ENCODE measurements at regions not wholly inside any gene's neighbourhood (a gene's known extent, or its start where the extent isn't known, plus 50 kb on each side); places are given as distances from the start of the nearest gene placed in this dataset.

DNA sequence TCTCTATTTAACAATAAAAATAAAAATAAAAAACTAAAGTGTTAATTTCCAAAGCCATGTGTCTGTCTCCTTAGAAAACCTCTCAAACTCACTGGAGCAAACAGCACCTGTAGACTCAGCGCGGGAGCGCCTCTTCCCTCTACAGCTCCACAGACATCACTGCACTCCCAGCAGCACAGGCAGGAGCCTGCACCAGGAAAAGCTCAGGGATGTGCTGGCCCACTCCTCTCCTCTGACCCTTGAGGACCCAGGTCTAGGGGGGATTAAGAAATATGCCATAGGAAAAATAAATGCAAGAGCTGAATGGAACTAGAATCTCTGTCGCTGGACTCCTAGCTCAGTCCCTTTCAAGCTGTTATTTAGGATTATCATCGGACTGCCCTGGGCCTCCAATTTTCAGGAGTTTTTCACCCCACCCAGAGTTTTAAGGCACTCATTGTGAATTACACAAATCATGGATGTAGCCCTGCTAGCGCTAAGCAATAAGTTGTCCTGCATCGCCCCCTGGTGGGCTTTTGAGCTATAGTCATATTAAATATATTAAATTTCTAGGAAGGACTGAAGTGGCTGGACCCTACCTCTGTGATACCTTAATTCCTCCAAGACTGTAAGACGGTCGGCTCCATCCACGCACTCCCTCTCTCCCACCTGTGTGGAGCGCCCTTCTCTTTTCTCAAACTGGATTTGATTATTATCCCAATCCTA lies 333.9 kb downstream of the UQCRFS1 start:
- Histone ChIP-seq H3K4me1 (no peaks in the 10 kb centered on the region), H3K4me3 (no peak overlapping the region), H3K9me3 (no peaks in the 10 kb centered on the region), H3K27ac (no peak overlapping the region), H3K36me3 (ENCODE audit: insufficient read depth in 1 of 2, low read depth in 1 of 2) (no peaks in the 10 kb centered on the region), H3K27me3 (ENCODE audit: insufficient read depth in 3 of 3, low read length in 2 of 3) (peaks cover 0 to 5% (median 0%) of the 10 kb centered on the region in 3 donors)
- intact Hi-C loops (cut with DNase I) = loop anchor here in 1 of 2 donors (2.0 to 5.0 kb wide), 2 partner anchors 142 to 412 kb away; no protein-coding TSS in a partner anchor
- peak; percentile 77 for TF ChIP-seq CTCF (IDR thresholded peaks at IDR 0.05)
- ATAC-seq = peak in 3 of 4 donors; percentile 37 to 55 (median 46)
- 25 to 30% (median 29%) methylated on average over 11 of the region's 11 CpGs for WGBS, 3 donors
- DNase-seq = peak; percentile 52 to 73

- no peaks in the 10 kb centered on the region for H3K4me1 ChIP-seq
- H3K27ac ChIP-seq = no peak overlapping the region
- WGBS, 3 donors = 65 to 85% (median 84%) methylated on average over 7 of the region's 7 CpGs
- ATAC-seq = no peak
- no peak for DNase-seq
- no peaks in the 10 kb centered on the region for H3K27me3 ChIP-seq (ENCODE audit: insufficient read depth in 3 of 3, low read length in 2 of 3)
- H3K36me3 ChIP-seq (ENCODE audit: insufficient read depth in 1 of 2, low read depth in 1 of 2) = no peaks in the 10 kb centered on the region
- no peak overlapping the region for H3K4me3 ChIP-seq
- no peak for TF ChIP-seq CTCF (IDR thresholded peaks at IDR 0.05)
- H3K9me3 ChIP-seq = no peaks in the 10 kb centered on the region
- intact Hi-C loops (cut with DNase I) = loop anchor here in 1 of 2 donors (5.0 kb wide), 1 partner anchor 409 kb away; no protein-coding TSS in a partner anchor
Measured at GRCh38 chr19:28876609-28877123, 336.3 kb downstream of the UQCRFS1 start.

DNA sequence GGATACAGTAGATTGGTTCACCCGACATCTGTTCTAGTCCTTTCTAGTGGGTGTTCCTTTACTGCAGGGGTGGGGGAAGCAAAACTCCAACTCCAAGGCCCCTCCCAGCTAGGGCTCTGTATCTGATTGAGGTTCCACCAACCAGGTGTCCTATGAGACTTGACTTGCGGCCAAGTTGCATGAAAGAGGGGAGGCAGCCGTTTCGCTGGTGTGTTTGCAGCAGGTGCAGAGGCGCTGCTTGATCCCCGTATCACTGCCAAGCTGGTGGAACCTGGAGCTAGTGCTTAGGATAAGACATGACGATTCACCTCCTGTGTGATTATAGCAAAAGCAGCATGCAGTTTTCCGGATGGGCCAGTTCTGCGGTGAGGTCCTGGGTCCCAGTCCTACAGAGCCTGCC lies 338.2 kb downstream of the UQCRFS1 start:
- no peaks in the 10 kb centered on the region for H3K36me3 ChIP-seq (ENCODE audit: insufficient read depth in 1 of 2, low read depth in 1 of 2)
- ATAC-seq = no peak
- TF ChIP-seq CTCF (IDR thresholded peaks at IDR 0.05) = no peak
- peaks cover 0 to 2% (median 0%) of the 10 kb centered on the region in 3 donors for H3K27me3 ChIP-seq (ENCODE audit: insufficient read depth in 3 of 3, low read length in 2 of 3)
- intact Hi-C loops (cut with DNase I) = loop anchor here in 1 of 2 donors (5.0 kb wide), 1 partner anchor 407 kb away; no protein-coding TSS in a partner anchor
- 62 to 69% (median 65%) methylated on average over 9 of the region's 9 CpGs for WGBS, 3 donors
- H3K4me3 ChIP-seq = no peak overlapping the region
- no peak for DNase-seq
- no peak overlapping the region for H3K27ac ChIP-seq
- H3K9me3 ChIP-seq = no peaks in the 10 kb centered on the region
- no peaks in the 10 kb centered on the region for H3K4me1 ChIP-seq

DNA sequence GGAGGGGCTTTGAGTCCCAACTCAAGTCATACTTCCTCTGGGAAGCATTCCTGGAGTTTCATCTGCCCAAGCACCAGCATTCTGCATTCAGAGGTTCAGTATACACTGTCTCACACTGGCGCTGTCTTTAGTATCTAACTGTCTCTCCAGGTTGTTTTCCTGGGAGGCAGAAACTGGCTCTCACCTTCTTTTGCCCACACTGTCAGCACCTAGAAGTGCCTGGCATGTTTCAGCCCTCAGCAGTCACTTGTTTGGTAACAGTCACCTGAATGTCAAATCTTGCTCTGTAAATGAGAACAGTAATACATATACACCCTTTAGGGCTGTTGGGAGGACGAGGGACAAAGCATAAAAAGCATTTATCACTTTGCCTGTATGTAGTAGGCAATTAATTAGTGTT lies 339.6 kb downstream of the UQCRFS1 start:
- TF ChIP-seq CTCF (IDR thresholded peaks at IDR 0.05) = no peak
- Histone ChIP-seq H3K9me3 (no peaks in the 10 kb centered on the region), H3K27me3 (ENCODE audit: insufficient read depth in 3 of 3, low read length in 2 of 3) (peaks cover 0 to 6% (median 3%) of the 10 kb centered on the region in 3 donors), H3K27ac (no peak overlapping the region), H3K36me3 (ENCODE audit: insufficient read depth in 1 of 2, low read depth in 1 of 2) (no peaks in the 10 kb centered on the region), H3K4me3 (no peak overlapping the region), H3K4me1 (no peaks in the 10 kb centered on the region)
- intact Hi-C loops (cut with DNase I) = no loop called here
- no peak for DNase-seq
- ATAC-seq = no peak
- 37 to 48% (median 46%) methylated on average over 2 of the region's 2 CpGs for WGBS, 3 donors

Data from psoas muscle (tissue), 7 donors.